Endothelial cell of umbilical vein (primary cell): ENCODE measurements at regions not wholly inside any gene's neighbourhood (a gene's known extent, or its start where the extent isn't known, plus 50 kb on each side); places are given as distances from the start of the nearest gene placed in this dataset.

Experiments used
- BruUV-seq: library from RNA; stranded (reverse); fragments of 400-500 nt; replicated peaks from 2 replicates; lab custom pipeline; 2021; lab: Mats Ljungman, UMichigan
- CTCF ChIA-PET: fragments of 300-600, 350-600 bp; sonication (Branson Sonifier 250); formaldehyde crosslinking; loops from one replicate; lab custom pipeline; 2021; ENCODE audit warnings: antibody characterized with exemption, inconsistent platforms; lab: Charles Lee
- POLR2A ChIA-PET: fragments of 300-600, 350-600 bp; sonication (Branson Sonifier 250); formaldehyde crosslinking; loops from one replicate; lab custom pipeline; 2021; ENCODE audit warnings: antibody characterized with exemption, inconsistent platforms; lab: Charles Lee
- DNase-seq: peaks from one replicate; pipeline ENCODE4 v3.0.0-alpha.2; 2011; ENCODE audit warnings: low read depth, low spot score
- FAIRE-seq: peaks from 2 replicates; lab custom pipeline; 2011; peaks lifted over from hg19 to GRCh38; lab: Jason Lieb, UNC
- H2AFZ ChIP-seq: 2 replicates; pipeline ENCODE4 v1.6.0; 2012; ENCODE audit warnings: low read depth, low read length, control low read depth, inconsistent platforms
- H3K27ac ChIP-seq: 2 replicates; pipeline ENCODE4 v1.5.1; 2011; ENCODE audit warnings: low read depth, mild to moderate bottlenecking, control low read depth, low read length, moderate library complexity; ENCODE audit not compliant: insufficient read depth
- H3K27me3 ChIP-seq, 2 experiments: 2 replicates each; pipeline versions ENCODE4 v1.6.0 to v1.6.1; 2011; ENCODE audit warnings: low read length in 2 of 2, mixed read lengths in 1 of 2; ENCODE audit not compliant: control insufficient read depth in 2 of 2, insufficient read depth in 2 of 2
- H3K36me3 ChIP-seq, 2 experiments: 2 replicates in 1 of 2; 3 replicates in 1 of 2; pipeline ENCODE4 v1.5.1; 2011; ENCODE audit warnings: low read length in 2 of 2, mild to moderate bottlenecking in 1 of 2, moderate library complexity in 1 of 2; ENCODE audit not compliant: control insufficient read depth in 2 of 2, insufficient read depth in 2 of 2; ENCODE audit errors: extremely low read depth in 1 of 2
- H3K4me1 ChIP-seq: 3 replicates; pipeline ENCODE4 v1.5.1; 2011; ENCODE audit warnings: mild to moderate bottlenecking, low read length; ENCODE audit not compliant: control insufficient read depth, insufficient read depth; ENCODE audit errors: extremely low read depth
- H3K4me2 ChIP-seq: 2 replicates; pipeline ENCODE4 v1.6.1; 2011; ENCODE audit warnings: low read length, control low read depth, mixed read lengths; ENCODE audit not compliant: insufficient read depth
- H3K4me3 ChIP-seq, 3 experiments: fragments of 200-600 bp in 1 of 3; sonication (generic), shearing (Covaris generic) in 1 of 3; replicated peaks in 1 of 3; 2 replicates each; pipeline ENCODE4 v1.5.1; 2011 to 2016; ENCODE audit warnings: control low read depth in 3 of 3, low read length in 3 of 3, mild to moderate bottlenecking in 2 of 3, inconsistent platforms in 1 of 3, low read depth in 1 of 3, moderate library complexity in 1 of 3; ENCODE audit not compliant: insufficient read depth in 1 of 3
- H3K79me2 ChIP-seq: 2 replicates; pipeline ENCODE4 v1.6.0; 2012; ENCODE audit warnings: low read length, inconsistent platforms; ENCODE audit not compliant: control insufficient read depth, insufficient read depth
- H3K9ac ChIP-seq: replicated peaks from 2 replicates; pipeline ENCODE3; 2011; ENCODE audit warnings: low read length, control low read depth; ENCODE audit not compliant: insufficient read depth; ENCODE audit errors: extremely low read depth
- H3K9me1 ChIP-seq: replicated peaks from 3 replicates; pipeline ENCODE4 v1.6.0; 2011; ENCODE audit warnings: mild to moderate bottlenecking, low read length; ENCODE audit not compliant: control insufficient read depth, insufficient read depth; ENCODE audit errors: extremely low read depth
- H3K9me3 ChIP-seq: replicated peaks from 2 replicates; pipeline ENCODE4 v1.5.1; 2012; ENCODE audit warnings: low read length, inconsistent platforms; ENCODE audit not compliant: control insufficient read depth, insufficient read depth
- H4K20me1 ChIP-seq: replicated peaks from 2 replicates; pipeline ENCODE3; 2011; ENCODE audit warnings: mild to moderate bottlenecking, low read length; ENCODE audit not compliant: control insufficient read depth, insufficient read depth; ENCODE audit errors: extremely low read depth
- EZH2 ChIP-seq: IDR thresholded peaks from 2 replicates; pipeline ENCODE4 v1.6.1; 2012; ENCODE audit warnings: borderline replicate concordance, low read depth, mild to moderate bottlenecking, moderate library complexity, low read length, inconsistent platforms; ENCODE audit not compliant: severe bottlenecking
- FOS ChIP-seq: IDR thresholded peaks from 2 replicates; pipeline ENCODE4 v1.6.1; 2011; ENCODE audit warnings: mild to moderate bottlenecking, low read length, moderate library complexity, borderline replicate concordance; ENCODE audit not compliant: insufficient read depth
- GATA2 ChIP-seq: IDR thresholded peaks from 2 replicates; pipeline ENCODE4 v1.7.0; 2011; ENCODE audit warnings: low read depth, mild to moderate bottlenecking, moderate library complexity, mixed read lengths, low read length; ENCODE audit not compliant: insufficient read length, insufficient read depth
- JUN ChIP-seq: IDR thresholded peaks from 2 replicates; pipeline ENCODE4 v1.6.1; 2011; ENCODE audit warnings: borderline replicate concordance, low read depth; ENCODE audit not compliant: insufficient read length, insufficient read depth
- MAX ChIP-seq: IDR thresholded peaks from 2 replicates; pipeline ENCODE4 v1.6.1; 2011; ENCODE audit not compliant: insufficient read depth, insufficient read length
- MYC ChIP-seq: IDR thresholded peaks from one replicate; pipeline ENCODE4 v1.6.1; 2011; ENCODE audit warnings: mild to moderate bottlenecking, low read depth, low read length
- POLR2A ChIP-seq: IDR thresholded peaks from 2 replicates; pipeline ENCODE4 v1.6.1; 2012; ENCODE audit warnings: low read depth, mild to moderate bottlenecking, control low read depth, low read length
- POLR2AphosphoS5 ChIP-seq: IDR thresholded peaks from 2 replicates; pipeline ENCODE4 v1.6.1; 2012; ENCODE audit warnings: low read depth, mild to moderate bottlenecking, control low read depth, low read length, moderate library complexity; ENCODE audit not compliant: insufficient read depth
- dilution Hi-C: fragments of 300-500 bp; cut with MboI; formaldehyde crosslinking; loops from one replicate; pipeline ENCODE4 v1.15.0; 2019; ENCODE audit warnings: low sequenced_read_pairs; ENCODE audit not compliant: extremely low pct_ligation_motif_present
- intact Hi-C: fragments of 100-400 bp; cut with micrococcal nuclease; formaldehyde crosslinking; loops from one replicate; pipeline ENCODE4 v1.10.0; 2022
- TF ChIP-seq, protein P1 (sequence below), 2 donors: IDR thresholded peaks; 1 replicate in 1 of 2; 2 replicates in 1 of 2; pipeline ENCODE4 v1.5.1; 2011; ENCODE audit warnings: low read length in 2 of 2, mild to moderate bottlenecking in 2 of 2, moderate library complexity in 2 of 2, control low read depth in 1 of 2, inconsistent platforms in 1 of 2, low read depth in 1 of 2; ENCODE audit not compliant: insufficient read depth in 1 of 2; ENCODE audit errors: extremely low read depth in 1 of 2

- no peaks in the 10 kb centered on the region for H3K36me3 ChIP-seq
- H3K4me3 ChIP-seq: no peak overlapping the region
- peaks cover 0 to 3% of the 10 kb centered on the region in 2 experiments for H3K27me3 ChIP-seq
- FAIRE-seq (no peak), DNase-seq (no peak)
- dilution Hi-C loops: no loop called here
- no peaks in the 10 kb centered on the region for H3K9me1 ChIP-seq
- POLR2A ChIA-PET: no interaction called here
- CTCF ChIA-PET: no interaction called here
- H3K9me3 ChIP-seq: no peaks in the 10 kb centered on the region
- intact Hi-C loops: no loop called here
- no peaks in the 10 kb centered on the region for H3K79me2 ChIP-seq
- no peak overlapping the region for H3K4me2 ChIP-seq
- TF ChIP-seq MAX (no peak), POLR2AphosphoS5 (no peak), MYC (no peak), GATA2 (no peak), EZH2 (no peak), JUN (no peak), POLR2A (no peak), FOS (no peak)
- TF ChIP-seq, protein P1, sequence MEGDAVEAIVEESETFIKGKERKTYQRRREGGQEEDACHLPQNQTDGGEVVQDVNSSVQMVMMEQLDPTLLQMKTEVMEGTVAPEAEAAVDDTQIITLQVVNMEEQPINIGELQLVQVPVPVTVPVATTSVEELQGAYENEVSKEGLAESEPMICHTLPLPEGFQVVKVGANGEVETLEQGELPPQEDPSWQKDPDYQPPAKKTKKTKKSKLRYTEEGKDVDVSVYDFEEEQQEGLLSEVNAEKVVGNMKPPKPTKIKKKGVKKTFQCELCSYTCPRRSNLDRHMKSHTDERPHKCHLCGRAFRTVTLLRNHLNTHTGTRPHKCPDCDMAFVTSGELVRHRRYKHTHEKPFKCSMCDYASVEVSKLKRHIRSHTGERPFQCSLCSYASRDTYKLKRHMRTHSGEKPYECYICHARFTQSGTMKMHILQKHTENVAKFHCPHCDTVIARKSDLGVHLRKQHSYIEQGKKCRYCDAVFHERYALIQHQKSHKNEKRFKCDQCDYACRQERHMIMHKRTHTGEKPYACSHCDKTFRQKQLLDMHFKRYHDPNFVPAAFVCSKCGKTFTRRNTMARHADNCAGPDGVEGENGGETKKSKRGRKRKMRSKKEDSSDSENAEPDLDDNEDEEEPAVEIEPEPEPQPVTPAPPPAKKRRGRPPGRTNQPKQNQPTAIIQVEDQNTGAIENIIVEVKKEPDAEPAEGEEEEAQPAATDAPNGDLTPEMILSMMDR (IDR thresholded peaks at IDR 0.05; ENCODE audit: extremely low read depth in 1 of 2, insufficient read depth in 1 of 2, low read depth in 1 of 2, low read length in 2 of 2): no peak
- H4K20me1 ChIP-seq: no peaks in the 10 kb centered on the region
- no peak overlapping the region for H3K9ac ChIP-seq
- no peak overlapping the region for H3K27ac ChIP-seq
- no TSS peak for BruUV-seq
- H3K4me1 ChIP-seq: no peaks in the 10 kb centered on the region
- no peak overlapping the region for H2AFZ ChIP-seq
Observed at GRCh38 chr13:97520866-97521265, 86.9 kb downstream of the RAP2A start.
